RWPE2 (cell line): ENCODE measurements at regions not wholly inside any gene's neighbourhood (a gene's known extent, or its start where the extent isn't known, plus 50 kb on each side); places are given as distances from the start of the nearest gene placed in this dataset.

ENCODE experiments used
- ATAC-seq: fragments of 200-7000 bp; cut with Tn5 transposase; 3 replicates; pipeline ENCODE4 v1.9.1; 2021; ENCODE audit warnings: low read depth
- DNase-seq: peaks from one replicate; pipeline ENCODE4 v3.0.0-alpha.2; 2020; ENCODE audit warnings: low spot score
- H3K27ac ChIP-seq: fragments of 450-650 bp; 2 replicates; pipeline ENCODE4 v1.5.1; 2017; ENCODE audit warnings: mild to moderate bottlenecking; ENCODE audit not compliant: poor library complexity, severe bottlenecking
- H3K27me3 ChIP-seq: fragments of 250-450 bp; sonication (Bioruptor Pico); 2 replicates; pipeline ENCODE4 v1.5.1; 2021; ENCODE audit warnings: mild to moderate bottlenecking, moderate library complexity; ENCODE audit not compliant: insufficient read depth, poor library complexity, severe bottlenecking
- H3K36me3 ChIP-seq: fragments of 250-450 bp; sonication (Bioruptor Pico); 2 replicates; pipeline ENCODE4 v1.5.1; 2020; ENCODE audit warnings: low read depth, mild to moderate bottlenecking, moderate library complexity
- H3K4me1 ChIP-seq: fragments of 250-450 bp; sonication (Bioruptor Pico); 2 replicates; pipeline ENCODE4 v1.5.1; 2021; ENCODE audit warnings: mild to moderate bottlenecking, moderate library complexity; ENCODE audit not compliant: insufficient read depth, poor library complexity, severe bottlenecking
- H3K4me3 ChIP-seq: fragments of 250-450 bp; sonication (Bioruptor Pico); 2 replicates; pipeline ENCODE4 v1.5.1; 2021; ENCODE audit warnings: mild to moderate bottlenecking, moderate library complexity; ENCODE audit not compliant: severe bottlenecking
- H3K9me3 ChIP-seq: fragments of 250-450 bp; sonication (Bioruptor Pico); 2 replicates; pipeline ENCODE4 v1.5.1; 2021; ENCODE audit warnings: mild to moderate bottlenecking, moderate library complexity; ENCODE audit not compliant: severe bottlenecking
- TF ChIP-seq, protein P1 (sequence below): fragments of 450-650 bp; IDR thresholded peaks from one replicate; pipeline ENCODE4 v1.5.1; 2017; ENCODE audit warnings: mild to moderate bottlenecking, moderate library complexity; ENCODE audit not compliant: poor library complexity, severe bottlenecking

- DNase-seq (no peak), ATAC-seq (no peak)
- Histone ChIP-seq H3K36me3 (no peaks in the 10 kb centered on the region), H3K27me3 (no peaks in the 10 kb centered on the region), H3K9me3 (no peaks in the 10 kb centered on the region), H3K4me3 (no peak overlapping the region), H3K4me1 (no peaks in the 10 kb centered on the region), H3K27ac (no peak overlapping the region)
- TF ChIP-seq, protein P1, sequence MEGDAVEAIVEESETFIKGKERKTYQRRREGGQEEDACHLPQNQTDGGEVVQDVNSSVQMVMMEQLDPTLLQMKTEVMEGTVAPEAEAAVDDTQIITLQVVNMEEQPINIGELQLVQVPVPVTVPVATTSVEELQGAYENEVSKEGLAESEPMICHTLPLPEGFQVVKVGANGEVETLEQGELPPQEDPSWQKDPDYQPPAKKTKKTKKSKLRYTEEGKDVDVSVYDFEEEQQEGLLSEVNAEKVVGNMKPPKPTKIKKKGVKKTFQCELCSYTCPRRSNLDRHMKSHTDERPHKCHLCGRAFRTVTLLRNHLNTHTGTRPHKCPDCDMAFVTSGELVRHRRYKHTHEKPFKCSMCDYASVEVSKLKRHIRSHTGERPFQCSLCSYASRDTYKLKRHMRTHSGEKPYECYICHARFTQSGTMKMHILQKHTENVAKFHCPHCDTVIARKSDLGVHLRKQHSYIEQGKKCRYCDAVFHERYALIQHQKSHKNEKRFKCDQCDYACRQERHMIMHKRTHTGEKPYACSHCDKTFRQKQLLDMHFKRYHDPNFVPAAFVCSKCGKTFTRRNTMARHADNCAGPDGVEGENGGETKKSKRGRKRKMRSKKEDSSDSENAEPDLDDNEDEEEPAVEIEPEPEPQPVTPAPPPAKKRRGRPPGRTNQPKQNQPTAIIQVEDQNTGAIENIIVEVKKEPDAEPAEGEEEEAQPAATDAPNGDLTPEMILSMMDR, result no peak
Measured at GRCh38 chr1:218101409-218101808, 183.7 kb upstream of the RRP15 start.

- Histone ChIP-seq H3K27ac (no peak overlapping the region), H3K27me3 (no peaks in the 10 kb centered on the region), H3K9me3 (no peaks in the 10 kb centered on the region), H3K4me3 (no peak overlapping the region), H3K36me3 (no peaks in the 10 kb centered on the region), H3K4me1 (no peaks in the 10 kb centered on the region)
- no peak for DNase-seq
- TF ChIP-seq, protein P1, result no peak
- ATAC-seq, result no peak
Measured at GRCh38 chr1:218108034-218108433, 177.1 kb upstream of the RRP15 start.

- ATAC-seq, result no peak
- no peak for DNase-seq
- no peaks in the 10 kb centered on the region for H3K9me3 ChIP-seq
- H3K27me3 ChIP-seq, result no peaks in the 10 kb centered on the region
- H3K4me1 ChIP-seq, result no peaks in the 10 kb centered on the region
- no peak overlapping the region for H3K4me3 ChIP-seq
- H3K36me3 ChIP-seq, result no peaks in the 10 kb centered on the region
- TF ChIP-seq, protein P1, result no peak
- H3K27ac ChIP-seq, result no peak overlapping the region
Measured at GRCh38 chr1:218112862-218113261, 172.2 kb upstream of the RRP15 start.

DNA sequence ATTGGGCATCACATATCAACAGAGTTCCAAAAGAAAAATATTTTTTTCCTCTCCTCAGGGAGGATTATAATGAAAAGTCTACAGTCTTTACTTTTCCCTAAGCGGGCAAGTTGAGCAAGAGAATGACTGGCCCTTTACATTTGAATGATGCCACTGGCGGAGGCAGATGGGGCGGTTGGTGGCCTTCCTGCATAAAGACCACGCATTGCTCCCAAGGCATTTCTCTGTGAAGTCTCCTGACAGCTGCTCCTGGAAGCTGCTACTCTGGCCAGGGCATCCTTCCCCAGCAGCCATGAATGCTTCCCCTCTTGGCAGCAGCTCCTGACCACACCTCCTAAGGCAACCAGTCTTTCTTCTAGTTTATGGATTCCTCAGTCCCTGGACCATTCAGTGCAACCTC, 161.1 kb upstream of the RRP15 start:
- Histone ChIP-seq H3K27ac (no peak overlapping the region), H3K36me3 (no peaks in the 10 kb centered on the region), H3K4me1 (no peaks in the 10 kb centered on the region), H3K27me3 (no peaks in the 10 kb centered on the region), H3K4me3 (no peak overlapping the region), H3K9me3 (no peaks in the 10 kb centered on the region)
- no peak for DNase-seq
- TF ChIP-seq, protein P1, result no peak
- ATAC-seq, result no peak

- TF ChIP-seq, protein P1, result no peak
- no peak overlapping the region for H3K4me3 ChIP-seq
Measured at GRCh38 chr1:218135371-218135770, 149.7 kb upstream of the RRP15 start.

More at GRCh38 chr1:218135371-218135770, 149.7 kb upstream of the RRP15 start:
- no peak for ATAC-seq
- no peaks in the 10 kb centered on the region for H3K36me3 ChIP-seq
- H3K27me3 ChIP-seq, result no peaks in the 10 kb centered on the region
- H3K9me3 ChIP-seq, result no peaks in the 10 kb centered on the region
- H3K4me1 ChIP-seq, result no peaks in the 10 kb centered on the region
- DNase-seq, result no peak
- no peak overlapping the region for H3K27ac ChIP-seq
